ENCODE measurements at regions not wholly inside any gene's neighbourhood (a gene's known extent, or its start where the extent isn't known, plus 50 kb on each side); places are given as distances from the start of the nearest gene placed in this dataset.
"Not testable (repeated sequence)": the region's sequence is repeated elsewhere in the genome, so short reads cannot be mapped to it uniquely, and the experiment has no call there.

DNA sequence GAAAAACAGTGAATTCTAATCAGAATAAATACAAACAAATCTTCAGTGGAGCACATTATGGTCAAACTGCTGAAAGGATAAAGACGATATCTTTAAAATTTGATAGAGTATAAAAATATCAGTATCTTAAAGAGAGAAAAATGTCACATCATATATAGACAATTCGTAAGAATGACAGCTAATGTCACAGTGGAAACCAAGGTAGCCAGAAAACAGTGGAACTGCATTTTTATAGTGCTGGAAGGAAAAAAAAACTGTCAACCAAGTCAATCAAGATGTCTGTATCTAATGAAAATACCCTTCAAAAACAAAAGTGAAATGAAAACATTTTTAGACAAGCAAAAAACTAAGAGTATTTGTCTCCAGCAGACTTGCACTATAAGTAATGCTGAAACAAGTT lies 73.4 kb upstream of the HMGXB4 start:
- H2AK5ac ChIP-seq (ENCODE audit: low read length, severe bottlenecking) = no peak overlapping the region
- no peaks in the 10 kb centered on the region for H3K36me3 ChIP-seq (ENCODE audit: control insufficient read depth in 1 of 2, insufficient read depth in 2 of 2, low read depth in 1 of 2, low read length in 2 of 2)
- no peak overlapping the region for H3K4me3 ChIP-seq (ENCODE audit: insufficient read depth in 1 of 2, low read depth in 1 of 2, low read length in 2 of 2)
- H3K9me3 ChIP-seq (ENCODE audit: control insufficient read depth, low read length) = peaks cover 13% of the 10 kb centered on the region
- no peak overlapping the region for H2BK12ac ChIP-seq (ENCODE audit: low read length in 2 of 2)
- H4K91ac ChIP-seq (ENCODE audit: low read length) = no peak overlapping the region
- H2BK120ac ChIP-seq (ENCODE audit: low read depth, low read length) = no peak overlapping the region
- no peak overlapping the region for H2BK5ac ChIP-seq (ENCODE audit: low read depth, low read length, poor library complexity, severe bottlenecking)
- H2BK15ac ChIP-seq (ENCODE audit: low read depth, poor library complexity, severe bottlenecking) = no peak overlapping the region
- no peak overlapping the region for H3K9ac ChIP-seq (ENCODE audit: low read length)
- H3K4me1 ChIP-seq (ENCODE audit: control insufficient read depth, insufficient read depth, low read depth, low read length) = no peaks in the 10 kb centered on the region
- H2AFZ ChIP-seq (ENCODE audit: low read depth, low read length) = no peak overlapping the region
- H3K18ac ChIP-seq (ENCODE audit: low read depth in 1 of 2, low read length in 2 of 2) = no peak overlapping the region
- no peaks in the 10 kb centered on the region for H3K79me1 ChIP-seq (replicated peaks; ENCODE audit: low read length, poor library complexity, severe bottlenecking)
- no peak overlapping the region for H3K14ac ChIP-seq (ENCODE audit: low read length in 2 of 2)
- no peak overlapping the region for H3K27ac ChIP-seq (ENCODE audit: low read length, poor library complexity, severe bottlenecking)
- no peaks in the 10 kb centered on the region for H3K27me3 ChIP-seq (ENCODE audit: control insufficient read depth in 1 of 2, insufficient read depth in 1 of 2, low read length in 2 of 2)
- DNase-seq = no peak
- H3K4ac ChIP-seq (ENCODE audit: low read depth in 1 of 2, low read length in 2 of 2) = no peak overlapping the region
- no peak overlapping the region for H4K8ac ChIP-seq (ENCODE audit: low read length)
- H3K4me2 ChIP-seq (ENCODE audit: low read length, poor library complexity, severe bottlenecking) = no peak overlapping the region
- no CpG with 5 or more reads among the region's 2 CpGs for WGBS
- H3K23ac ChIP-seq (ENCODE audit: low read length in 2 of 2) = no peak overlapping the region

GRCh38 chr22:35186492-35186891 lies 70.8 kb upstream of the HMGXB4 start:
- H2BK12ac ChIP-seq (ENCODE audit: low read length in 2 of 2) = no peak overlapping the region
- H3K36me3 ChIP-seq (ENCODE audit: control insufficient read depth in 1 of 2, insufficient read depth in 2 of 2, low read depth in 1 of 2, low read length in 2 of 2) = no peaks in the 10 kb centered on the region
- no peak overlapping the region for H2BK5ac ChIP-seq (ENCODE audit: low read depth, low read length, poor library complexity, severe bottlenecking)
- no peak overlapping the region for H2BK15ac ChIP-seq (ENCODE audit: low read depth, poor library complexity, severe bottlenecking)
- H4K91ac ChIP-seq (ENCODE audit: low read length) = no peak overlapping the region
- H3K23ac ChIP-seq (ENCODE audit: low read length in 2 of 2) = no peak overlapping the region
- no peaks in the 10 kb centered on the region for H3K27me3 ChIP-seq (ENCODE audit: control insufficient read depth in 1 of 2, insufficient read depth in 1 of 2, low read length in 2 of 2)
- H2BK120ac ChIP-seq (ENCODE audit: low read depth, low read length) = no peak overlapping the region
- H3K4ac ChIP-seq (ENCODE audit: low read depth in 1 of 2, low read length in 2 of 2) = no peak overlapping the region
- no peaks in the 10 kb centered on the region for H3K79me1 ChIP-seq (replicated peaks; ENCODE audit: low read length, poor library complexity, severe bottlenecking)
- no peak overlapping the region for H2AK5ac ChIP-seq (ENCODE audit: low read length, severe bottlenecking)
- H3K4me1 ChIP-seq (ENCODE audit: control insufficient read depth, insufficient read depth, low read depth, low read length) = no peaks in the 10 kb centered on the region
- peaks cover 30% of the 10 kb centered on the region for H3K9me3 ChIP-seq (ENCODE audit: control insufficient read depth, low read length)
- 63% methylated on average over 1 of the region's 1 CpG for WGBS
- no peak overlapping the region for H3K18ac ChIP-seq (ENCODE audit: low read depth in 1 of 2, low read length in 2 of 2)
- no peak overlapping the region for H3K4me2 ChIP-seq (ENCODE audit: low read length, poor library complexity, severe bottlenecking)
- H3K14ac ChIP-seq (ENCODE audit: low read length in 2 of 2) = no peak overlapping the region
- H2AFZ ChIP-seq (ENCODE audit: low read depth, low read length) = no peak overlapping the region
- H3K9ac ChIP-seq (ENCODE audit: low read length) = no peak overlapping the region
- no peak for DNase-seq
- H3K4me3 ChIP-seq (ENCODE audit: insufficient read depth in 1 of 2, low read depth in 1 of 2, low read length in 2 of 2) = no peak overlapping the region
- H3K27ac ChIP-seq (ENCODE audit: low read length, poor library complexity, severe bottlenecking) = no peak overlapping the region
- no peak overlapping the region for H4K8ac ChIP-seq (ENCODE audit: low read length)

GRCh38 chr22:35188930-35189329 lies 68.4 kb upstream of the HMGXB4 start:
- H3K4me2 ChIP-seq (ENCODE audit: low read length, poor library complexity, severe bottlenecking); H3K14ac ChIP-seq (ENCODE audit: low read length in 2 of 2); H2BK120ac ChIP-seq (ENCODE audit: low read depth, low read length); H2BK15ac ChIP-seq (ENCODE audit: low read depth, poor library complexity, severe bottlenecking); H3K36me3 ChIP-seq (ENCODE audit: control insufficient read depth in 1 of 2, insufficient read depth in 2 of 2, low read depth in 1 of 2, low read length in 2 of 2); H2AK5ac ChIP-seq (ENCODE audit: low read length, severe bottlenecking); H2BK12ac ChIP-seq (ENCODE audit: low read length in 2 of 2); H3K9ac ChIP-seq (ENCODE audit: low read length); H2AFZ ChIP-seq (ENCODE audit: low read depth, low read length); DNase-seq; H4K8ac ChIP-seq (ENCODE audit: low read length); H4K91ac ChIP-seq (ENCODE audit: low read length); H3K27ac ChIP-seq (ENCODE audit: low read length, poor library complexity, severe bottlenecking); H3K23ac ChIP-seq (ENCODE audit: low read length in 2 of 2); H3K4me3 ChIP-seq (ENCODE audit: insufficient read depth in 1 of 2, low read depth in 1 of 2, low read length in 2 of 2); H3K4me1 ChIP-seq (ENCODE audit: control insufficient read depth, insufficient read depth, low read depth, low read length); H2BK5ac ChIP-seq (ENCODE audit: low read depth, low read length, poor library complexity, severe bottlenecking); H3K79me1 ChIP-seq (replicated peaks; ENCODE audit: low read length, poor library complexity, severe bottlenecking); H3K27me3 ChIP-seq (ENCODE audit: control insufficient read depth in 1 of 2, insufficient read depth in 1 of 2, low read length in 2 of 2); H3K18ac ChIP-seq (ENCODE audit: low read depth in 1 of 2, low read length in 2 of 2); H3K4ac ChIP-seq (ENCODE audit: low read depth in 1 of 2, low read length in 2 of 2): not testable (repeated sequence)
- H3K9me3 ChIP-seq (ENCODE audit: control insufficient read depth, low read length) = peaks cover 30% of the 10 kb centered on the region
- 100% methylated on average over 1 of the region's 1 CpG for WGBS

DNA sequence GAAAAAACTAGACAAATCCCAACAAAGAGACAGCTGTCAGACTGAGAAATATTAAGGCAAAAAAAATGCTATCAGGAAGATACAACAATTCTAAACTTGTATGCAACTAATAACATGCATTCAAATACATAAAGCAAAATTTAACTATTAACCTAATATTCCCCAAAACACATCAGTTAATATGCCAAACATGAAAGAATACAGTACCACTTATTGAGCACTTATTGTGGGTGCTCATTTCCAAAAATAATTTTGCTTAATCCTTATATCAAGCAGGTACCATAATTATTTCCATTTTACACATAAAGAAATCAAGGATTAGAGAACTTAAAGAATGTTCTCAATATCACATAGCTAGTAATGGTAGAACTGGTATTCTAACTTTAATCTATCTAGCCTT lies 67.7 kb upstream of the HMGXB4 start:
- Histone ChIP-seq H3K4me1 (ENCODE audit: control insufficient read depth, insufficient read depth, low read depth, low read length) (no peaks in the 10 kb centered on the region), H3K23ac (ENCODE audit: low read length in 2 of 2) (no peak overlapping the region), H2BK15ac (ENCODE audit: low read depth, poor library complexity, severe bottlenecking) (no peak overlapping the region), H2AK5ac (ENCODE audit: low read length, severe bottlenecking) (no peak overlapping the region), H3K9me3 (ENCODE audit: control insufficient read depth, low read length) (peaks cover 30% of the 10 kb centered on the region), H2BK120ac (ENCODE audit: low read depth, low read length) (no peak overlapping the region), H4K8ac (ENCODE audit: low read length) (no peak overlapping the region), H2BK5ac (ENCODE audit: low read depth, low read length, poor library complexity, severe bottlenecking) (no peak overlapping the region), H3K4me2 (ENCODE audit: low read length, poor library complexity, severe bottlenecking) (no peak overlapping the region), H3K36me3 (ENCODE audit: control insufficient read depth in 1 of 2, insufficient read depth in 2 of 2, low read depth in 1 of 2, low read length in 2 of 2) (no peaks in the 10 kb centered on the region), H3K4ac (ENCODE audit: low read depth in 1 of 2, low read length in 2 of 2) (no peak overlapping the region), H3K4me3 (ENCODE audit: insufficient read depth in 1 of 2, low read depth in 1 of 2, low read length in 2 of 2) (no peak overlapping the region), H2AFZ (ENCODE audit: low read depth, low read length) (no peak overlapping the region), H3K14ac (ENCODE audit: low read length in 2 of 2) (no peak overlapping the region), H3K79me1 (replicated peaks; ENCODE audit: low read length, poor library complexity, severe bottlenecking) (no peaks in the 10 kb centered on the region), H3K27ac (ENCODE audit: low read length, poor library complexity, severe bottlenecking) (no peak overlapping the region), H3K9ac (ENCODE audit: low read length) (no peak overlapping the region), H3K27me3 (ENCODE audit: control insufficient read depth in 1 of 2, insufficient read depth in 1 of 2, low read length in 2 of 2) (no peaks in the 10 kb centered on the region), H2BK12ac (ENCODE audit: low read length in 2 of 2) (no peak overlapping the region), H4K91ac (ENCODE audit: low read length) (no peak overlapping the region), H3K18ac (ENCODE audit: low read depth in 1 of 2, low read length in 2 of 2) (no peak overlapping the region)
- DNase-seq = no peak
